ENCODE measurements at regions not wholly inside any gene's neighbourhood (a gene's known extent, or its start where the extent isn't known, plus 50 kb on each side); places are given as distances from the start of the nearest gene placed in this dataset.
A peak's percentile ranks its signal among the peaks of the same experiment; 100 is the strongest.
"Not testable (repeated sequence)": the region's sequence is repeated elsewhere in the genome, so short reads cannot be mapped to it uniquely, and the experiment has no call there.

GRCh38 chr14:105939810-105940508, 413.6 kb downstream of the TMEM121 start:
- TF ChIP-seq ZFX (IDR thresholded peaks at IDR 0.05; ENCODE audit: borderline replicate concordance) = no peak
- TF ChIP-seq CTCF (IDR thresholded peaks at IDR 0.05) = no peak
- H3K27ac ChIP-seq = no peak overlapping the region

- no peak overlapping the region for H3K27ac ChIP-seq
- TF ChIP-seq ZFX (IDR thresholded peaks at IDR 0.05; ENCODE audit: borderline replicate concordance) (no peak), CTCF (IDR thresholded peaks at IDR 0.05) (no peak)
These were observed 414.3 kb downstream of the TMEM121 start for GRCh38 chr14:105940534-105941225.

- TF ChIP-seq CTCF (IDR thresholded peaks at IDR 0.05) = no peak
- H3K27ac ChIP-seq = no peak overlapping the region
These were observed 415.1 kb downstream of the TMEM121 start for GRCh38 chr14:105941226-105942166.

- H3K27ac ChIP-seq = not testable (repeated sequence)
These were observed 416.3 kb downstream of the TMEM121 start for GRCh38 chr14:105942725-105943124.

GRCh38 chr14:105943973-105944602, 417.7 kb downstream of the TMEM121 start:
- no peak for TF ChIP-seq CTCF (IDR thresholded peaks at IDR 0.05)
- no peak for TF ChIP-seq ZFX (IDR thresholded peaks at IDR 0.05; ENCODE audit: borderline replicate concordance)
- no peak overlapping the region for H3K27ac ChIP-seq

GRCh38 chr14:105944632-105945610, 418.5 kb downstream of the TMEM121 start:
- TF ChIP-seq CTCF (IDR thresholded peaks at IDR 0.05) (peak; percentile 95), ZFX (IDR thresholded peaks at IDR 0.05; ENCODE audit: borderline replicate concordance) (no peak)
- H3K27ac ChIP-seq = no peak overlapping the region

Measured in 22Rv1 (cell line).